Mesendoderm (in vitro differentiated cells): ENCODE measurements at regions not wholly inside any gene's neighbourhood (a gene's known extent, or its start where the extent isn't known, plus 50 kb on each side); places are given as distances from the start of the nearest gene placed in this dataset.

Experiments
- DNase-seq: peaks from one replicate; pipeline ENCODE4 v3.0.0; 2013
- H2AK5ac ChIP-seq: 2 replicates; pipeline ENCODE4 v1.6.1; 2013; ENCODE audit warnings: low read length, inconsistent platforms
- H2BK120ac ChIP-seq: 2 replicates; pipeline ENCODE4 v1.6.1; 2013; ENCODE audit warnings: low read depth, mild to moderate bottlenecking, low read length, moderate library complexity, mixed read lengths
- H2BK15ac ChIP-seq: replicated peaks from 2 replicates; pipeline ENCODE4 v1.6.1; 2013; ENCODE audit warnings: low read depth, mild to moderate bottlenecking, moderate library complexity
- H2BK5ac ChIP-seq: 2 replicates; pipeline ENCODE4 v1.6.1; 2013; ENCODE audit warnings: low read length, inconsistent platforms
- H3K18ac ChIP-seq: 2 replicates; pipeline ENCODE4 v1.6.1; 2013; ENCODE audit warnings: mild to moderate bottlenecking, low read length, mixed read lengths
- H3K23ac ChIP-seq: one replicate; pipeline ENCODE4 v1.6.1; 2013; ENCODE audit warnings: low read length
- H3K27ac ChIP-seq: 2 replicates; pipeline ENCODE4 v1.5.1; 2013; ENCODE audit warnings: low read depth, mild to moderate bottlenecking, inconsistent platforms, low read length, moderate library complexity
- H3K27me3 ChIP-seq: 2 replicates; pipeline ENCODE4 v1.6.1; 2013; ENCODE audit warnings: low read length, control low read depth, mild to moderate bottlenecking, inconsistent platforms; ENCODE audit not compliant: insufficient read depth, poor library complexity
- H3K36me3 ChIP-seq: 2 replicates; pipeline ENCODE4 v1.6.1; 2013; ENCODE audit warnings: low read length, inconsistent platforms; ENCODE audit not compliant: control insufficient read depth, insufficient read depth
- H3K4ac ChIP-seq: one replicate; pipeline ENCODE4 v1.6.1; 2013; ENCODE audit warnings: low read depth, mild to moderate bottlenecking, low read length, moderate library complexity
- H3K4me1 ChIP-seq: 2 replicates; pipeline ENCODE4 v1.6.1; 2013; ENCODE audit warnings: low read depth, low read length, inconsistent platforms; ENCODE audit not compliant: control insufficient read depth
- H3K4me2 ChIP-seq: 2 replicates; pipeline ENCODE4 v1.6.1; 2013; ENCODE audit warnings: low read length
- H3K4me3 ChIP-seq: 2 replicates; pipeline ENCODE4 v1.5.1; 2013; ENCODE audit warnings: mild to moderate bottlenecking, low read length
- H3K56ac ChIP-seq: one replicate; pipeline ENCODE4 v1.6.1; 2013; ENCODE audit warnings: low read length
- H3K79me1 ChIP-seq: 2 replicates; pipeline ENCODE4 v1.6.1; 2013; ENCODE audit warnings: low read length, inconsistent platforms
- H3K79me2 ChIP-seq: 2 replicates; pipeline ENCODE4 v1.6.1; 2013; ENCODE audit warnings: mild to moderate bottlenecking, low read length; ENCODE audit not compliant: control insufficient read depth, insufficient read depth
- H3K9ac ChIP-seq: 2 replicates; pipeline ENCODE4 v1.6.1; 2013; ENCODE audit warnings: low read length, inconsistent platforms
- H4K5ac ChIP-seq: one replicate; pipeline ENCODE4 v1.6.1; 2013; ENCODE audit warnings: low read length
- H4K8ac ChIP-seq: one replicate; pipeline ENCODE4 v1.6.1; 2013; ENCODE audit warnings: low read depth, mild to moderate bottlenecking, control low read depth, low read length, moderate library complexity
- WGBS: extraction: QIAGEN DNeasy Blood & Tissue Kit; methylation state at CpG from one replicate; pipeline ENCODE4 v1.1.7; 2013; ENCODE audit warnings: low lambda C conversion rate, missing lambda C conversion rate; ENCODE audit not compliant: insufficient coverage; ENCODE audit errors: extremely low coverage; 5-methylcytosine and 5-hydroxymethylcytosine counted together

GRCh38 chr1:196063952-196064351 is 544.3 kb downstream of the KCNT2 start:
- WGBS: no CpG with 5 or more reads among the region's 2 CpGs

GRCh38 chr1:196063294-196063693 is 544.9 kb downstream of the KCNT2 start:
- no peak overlapping the region for H2BK120ac ChIP-seq
- H3K79me1 ChIP-seq: no peaks in the 10 kb centered on the region
- H4K8ac ChIP-seq: no peak overlapping the region
- no peak overlapping the region for H2BK15ac ChIP-seq
- no peak for DNase-seq
- no peaks in the 10 kb centered on the region for H3K27me3 ChIP-seq
- H3K27ac ChIP-seq: no peak overlapping the region
- no peak overlapping the region for H4K5ac ChIP-seq
- no peak overlapping the region for H2BK5ac ChIP-seq
- no peaks in the 10 kb centered on the region for H3K79me2 ChIP-seq
- no peak overlapping the region for H3K9ac ChIP-seq
- H3K4me1 ChIP-seq: no peaks in the 10 kb centered on the region
- no peaks in the 10 kb centered on the region for H3K36me3 ChIP-seq
- H3K23ac ChIP-seq: no peak overlapping the region
- H3K56ac ChIP-seq: no peak overlapping the region
- no peak overlapping the region for H3K18ac ChIP-seq
- no peak overlapping the region for H3K4ac ChIP-seq
- no peak overlapping the region for H3K4me3 ChIP-seq
- H2AK5ac ChIP-seq: no peak overlapping the region
- WGBS: no CpG with 5 or more reads among the region's 3 CpGs
- H3K4me2 ChIP-seq: no peak overlapping the region

More at GRCh38 chr1:196063952-196064351, 544.3 kb downstream of the KCNT2 start:
- Histone ChIP-seq H2BK120ac (no peak overlapping the region), H3K27ac (no peak overlapping the region), H3K4ac (no peak overlapping the region), H3K4me3 (no peak overlapping the region), H3K79me2 (no peaks in the 10 kb centered on the region), H3K27me3 (no peaks in the 10 kb centered on the region), H4K5ac (no peak overlapping the region), H4K8ac (no peak overlapping the region), H3K36me3 (no peaks in the 10 kb centered on the region), H3K18ac (no peak overlapping the region), H3K56ac (no peak overlapping the region), H2AK5ac (no peak overlapping the region), H3K23ac (no peak overlapping the region), H3K4me1 (no peaks in the 10 kb centered on the region), H2BK5ac (no peak overlapping the region), H2BK15ac (no peak overlapping the region), H3K79me1 (no peaks in the 10 kb centered on the region), H3K4me2 (no peak overlapping the region), H3K9ac (no peak overlapping the region)
- DNase-seq: no peak

- H2BK15ac ChIP-seq: no peak overlapping the region
- H3K56ac ChIP-seq: no peak overlapping the region
- H2AK5ac ChIP-seq: no peak overlapping the region
- no peak overlapping the region for H3K23ac ChIP-seq
- no peak overlapping the region for H2BK120ac ChIP-seq
- no peak overlapping the region for H3K18ac ChIP-seq
- no peaks in the 10 kb centered on the region for H3K4me1 ChIP-seq
- no peak overlapping the region for H3K4me3 ChIP-seq
- no peak overlapping the region for H3K27ac ChIP-seq
- no peak for DNase-seq
- no peaks in the 10 kb centered on the region for H3K36me3 ChIP-seq
- H3K4ac ChIP-seq: no peak overlapping the region
- H3K9ac ChIP-seq: no peak overlapping the region
- H3K27me3 ChIP-seq: no peaks in the 10 kb centered on the region
- H2BK5ac ChIP-seq: no peak overlapping the region
- H4K5ac ChIP-seq: no peak overlapping the region
- no peak overlapping the region for H3K4me2 ChIP-seq
- H3K79me1 ChIP-seq: no peaks in the 10 kb centered on the region
- no peaks in the 10 kb centered on the region for H3K79me2 ChIP-seq
- H4K8ac ChIP-seq: no peak overlapping the region
Measured at GRCh38 chr1:196060539-196060938, 547.7 kb downstream of the KCNT2 start.

- Histone ChIP-seq H3K4me3 (no peak overlapping the region), H4K5ac (no peak overlapping the region), H3K23ac (no peak overlapping the region), H3K27me3 (no peaks in the 10 kb centered on the region), H3K9ac (no peak overlapping the region), H2BK120ac (no peak overlapping the region), H4K8ac (no peak overlapping the region), H3K4me1 (no peaks in the 10 kb centered on the region), H3K36me3 (no peaks in the 10 kb centered on the region), H2BK15ac (no peak overlapping the region), H3K56ac (no peak overlapping the region), H2AK5ac (no peak overlapping the region), H3K27ac (no peak overlapping the region), H3K4me2 (no peak overlapping the region), H3K18ac (no peak overlapping the region), H3K4ac (no peak overlapping the region), H3K79me1 (no peaks in the 10 kb centered on the region), H3K79me2 (no peaks in the 10 kb centered on the region), H2BK5ac (no peak overlapping the region)
- DNase-seq: peak; percentile 13
Measured at GRCh38 chr1:196059210-196059609, 549.0 kb downstream of the KCNT2 start.

GRCh38 chr1:196056966-196057365 is 551.3 kb downstream of the KCNT2 start:
- DNase-seq: peak; percentile 72
- H3K27ac ChIP-seq: no peak overlapping the region
- no peak overlapping the region for H3K56ac ChIP-seq
- no peak overlapping the region for H4K8ac ChIP-seq
- H3K23ac ChIP-seq: no peak overlapping the region
- no peak overlapping the region for H2BK15ac ChIP-seq
- no peak overlapping the region for H3K4ac ChIP-seq
- H2BK120ac ChIP-seq: no peak overlapping the region
- WGBS: no CpG with 5 or more reads among the region's 4 CpGs
- H2BK5ac ChIP-seq: no peak overlapping the region
- no peaks in the 10 kb centered on the region for H3K4me1 ChIP-seq
- H3K18ac ChIP-seq: no peak overlapping the region
- H3K36me3 ChIP-seq: no peaks in the 10 kb centered on the region
- no peaks in the 10 kb centered on the region for H3K27me3 ChIP-seq
- no peaks in the 10 kb centered on the region for H3K79me2 ChIP-seq
- H4K5ac ChIP-seq: no peak overlapping the region
- H3K4me3 ChIP-seq: no peak overlapping the region
- no peak overlapping the region for H2AK5ac ChIP-seq
- no peak overlapping the region for H3K4me2 ChIP-seq
- H3K79me1 ChIP-seq: no peaks in the 10 kb centered on the region
- no peak overlapping the region for H3K9ac ChIP-seq

- no peak overlapping the region for H2BK120ac ChIP-seq
- no peaks in the 10 kb centered on the region for H3K4me1 ChIP-seq
- no peak overlapping the region for H3K27ac ChIP-seq
- H3K9ac ChIP-seq: no peak overlapping the region
- no peak overlapping the region for H4K8ac ChIP-seq
- no peak overlapping the region for H2BK5ac ChIP-seq
- H3K56ac ChIP-seq: no peak overlapping the region
- H3K4me3 ChIP-seq: no peak overlapping the region
- no peak overlapping the region for H3K23ac ChIP-seq
- no CpG with 5 or more reads among the region's 2 CpGs for WGBS
- no peak overlapping the region for H3K18ac ChIP-seq
- H3K4me2 ChIP-seq: no peak overlapping the region
- H3K79me2 ChIP-seq: no peaks in the 10 kb centered on the region
- H3K4ac ChIP-seq: no peak overlapping the region
- no peaks in the 10 kb centered on the region for H3K79me1 ChIP-seq
- no peak overlapping the region for H2BK15ac ChIP-seq
- no peak overlapping the region for H4K5ac ChIP-seq
- DNase-seq: no peak
- H2AK5ac ChIP-seq: no peak overlapping the region
- no peaks in the 10 kb centered on the region for H3K27me3 ChIP-seq
- H3K36me3 ChIP-seq: no peaks in the 10 kb centered on the region
Measured at GRCh38 chr1:196049407-196049806, 558.8 kb downstream of the KCNT2 start.
